Activated CD4-positive, CD25-positive, alpha-beta regulatory T cell treated with anti-CD3 and anti-CD28 coated beads, Interleukin-2, amount 50 U/mL, for 24 hours (primary cell): ENCODE measurements at regions not wholly inside any gene's neighbourhood (a gene's known extent, or its start where the extent isn't known, plus 50 kb on each side); places are given as distances from the start of the nearest gene placed in this dataset.

ENCODE experiments used
- ATAC-seq, 2 donors: fragments of 150-1000 bp; cut with Tn5 transposase; one replicate each; pipeline ENCODE4 v1.10.0; 2021; ENCODE audit warnings: mild to moderate bottlenecking in 1 of 2, moderate library complexity in 1 of 2

DNA sequence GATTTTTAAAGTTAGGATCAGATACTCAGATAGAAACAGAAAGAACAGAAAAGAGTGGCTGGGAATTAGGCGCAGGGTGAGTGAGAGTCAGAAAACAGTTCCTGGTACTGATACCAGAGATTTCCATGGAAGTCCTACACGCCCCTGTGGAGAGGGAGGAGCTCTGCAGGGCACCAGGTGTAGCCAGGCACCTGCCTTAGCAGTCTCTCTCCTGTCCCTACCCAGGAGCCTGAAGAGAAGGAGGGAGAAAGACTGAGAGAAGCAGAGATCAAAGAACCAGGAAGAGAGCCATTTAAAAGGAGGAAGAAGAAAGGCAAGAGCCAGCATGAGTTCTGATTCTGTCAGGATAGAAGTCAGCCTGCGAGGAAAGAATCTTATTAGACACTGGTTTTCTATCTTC is 65.0 kb downstream of the CBLN1 start:
- ATAC-seq, result no peak

DNA sequence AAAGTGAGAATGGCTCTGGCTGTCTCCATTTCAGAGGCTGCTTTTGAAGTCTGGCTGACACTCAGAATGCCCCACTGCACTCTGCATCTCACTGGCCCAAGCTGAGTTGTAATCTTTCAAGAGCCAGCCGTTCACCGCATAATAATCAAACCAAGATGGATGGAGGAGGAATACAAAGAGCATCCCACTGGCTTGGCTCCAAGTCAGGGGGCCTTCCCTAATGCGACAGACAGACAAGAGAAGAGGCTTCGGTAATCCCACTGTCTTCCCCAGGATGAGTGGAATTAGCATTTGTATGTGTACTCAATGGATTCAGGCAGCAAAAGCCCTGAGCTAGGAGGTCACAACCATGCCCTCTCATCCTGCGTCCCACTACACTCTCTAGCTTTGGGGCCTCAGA is 68.0 kb downstream of the CBLN1 start:
- no peak for ATAC-seq

DNA sequence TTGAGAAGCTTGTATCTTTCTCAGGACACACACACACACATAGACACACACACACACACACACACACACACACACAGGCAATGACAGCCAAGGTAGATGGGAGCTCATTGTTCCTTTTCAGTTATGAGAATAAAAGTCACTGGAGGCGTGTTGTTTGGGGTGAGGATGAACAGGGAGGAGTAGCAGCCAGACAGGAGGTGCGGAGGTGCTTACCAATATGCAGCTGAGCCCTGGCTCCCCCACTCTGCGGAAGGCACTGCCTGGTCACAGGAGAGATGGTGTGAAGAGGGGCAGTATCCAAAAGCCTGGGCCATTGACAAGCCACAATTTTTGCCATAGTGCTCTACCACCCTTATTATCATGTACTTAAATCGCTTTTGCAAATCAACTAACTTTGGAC is 77.4 kb downstream of the CBLN1 start:
- ATAC-seq, result no peak

- ATAC-seq, result no peak
Observed at GRCh38 chr16:49203361-49203760, 78.3 kb downstream of the CBLN1 start.

DNA sequence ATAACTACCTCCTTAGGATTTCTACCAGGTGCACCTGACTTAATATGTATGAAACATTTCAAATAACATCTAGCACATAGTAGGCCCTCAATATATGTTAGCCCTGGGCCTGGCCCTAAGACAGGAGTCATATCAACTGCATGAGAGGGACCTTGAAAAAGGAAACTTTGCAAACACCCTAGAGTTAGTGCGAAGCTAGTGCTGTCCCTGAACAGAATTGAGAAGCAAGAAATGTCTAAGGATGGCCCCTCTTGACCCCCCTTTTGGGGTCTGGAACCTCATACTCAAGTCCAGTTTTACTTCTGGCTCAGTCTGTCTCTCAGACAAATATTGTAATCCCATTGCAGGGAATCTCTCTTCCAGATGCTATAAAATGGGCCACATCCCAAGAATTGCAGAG is 80.5 kb downstream of the CBLN1 start:
- no peak for ATAC-seq

- no peak for ATAC-seq
Observed at GRCh38 chr16:49200223-49200820, 81.3 kb downstream of the CBLN1 start.

GRCh38 chr16:49195237-49195548 is 86.4 kb downstream of the CBLN1 start:
- ATAC-seq, result no peak

DNA sequence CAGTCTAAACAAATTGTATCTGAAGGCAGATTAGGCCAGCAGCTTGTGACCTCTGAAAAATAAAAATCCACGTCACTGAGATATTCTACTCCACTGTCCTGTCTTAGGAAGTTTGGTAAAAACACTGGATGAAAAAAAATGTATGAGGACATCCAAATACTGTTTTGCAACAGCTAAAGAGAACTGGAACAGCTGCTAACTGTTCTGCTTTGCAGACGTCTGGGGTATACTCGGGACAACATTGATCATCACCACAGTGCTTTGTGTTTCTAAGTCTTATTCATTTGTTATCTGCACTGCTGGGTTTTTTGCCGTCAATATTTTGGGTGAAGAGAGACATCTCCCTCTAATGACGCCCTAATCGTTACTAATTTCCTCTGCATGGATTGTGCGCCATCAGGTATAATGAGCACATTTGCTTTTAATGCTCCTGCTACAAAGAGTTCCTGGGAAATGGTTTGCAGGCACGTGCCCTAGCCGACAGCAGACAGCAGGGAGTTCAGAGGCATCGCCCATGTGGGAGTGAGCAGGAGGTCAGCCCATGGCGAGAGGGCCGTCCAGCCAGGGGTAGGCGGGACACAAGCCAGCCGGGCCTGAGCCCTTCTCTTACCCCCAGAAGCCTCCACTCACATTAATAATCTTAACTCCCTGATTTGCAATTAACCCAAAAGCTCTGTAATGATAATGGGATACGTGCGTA is 87.0 kb downstream of the CBLN1 start:
- no peak for ATAC-seq

- ATAC-seq, result no peak
Observed at GRCh38 chr16:49193596-49193995, 88.0 kb downstream of the CBLN1 start.

- ATAC-seq, result no peak
Observed at GRCh38 chr16:49189286-49189685, 92.4 kb downstream of the CBLN1 start.

- no peak for ATAC-seq
Observed at GRCh38 chr16:49183911-49184310, 97.7 kb downstream of the CBLN1 start.

- no peak for ATAC-seq
Observed at GRCh38 chr16:49181791-49182518, 99.7 kb downstream of the CBLN1 start.

- ATAC-seq, result no peak
Observed at GRCh38 chr16:49179714-49180330, 101.8 kb downstream of the CBLN1 start.

DNA sequence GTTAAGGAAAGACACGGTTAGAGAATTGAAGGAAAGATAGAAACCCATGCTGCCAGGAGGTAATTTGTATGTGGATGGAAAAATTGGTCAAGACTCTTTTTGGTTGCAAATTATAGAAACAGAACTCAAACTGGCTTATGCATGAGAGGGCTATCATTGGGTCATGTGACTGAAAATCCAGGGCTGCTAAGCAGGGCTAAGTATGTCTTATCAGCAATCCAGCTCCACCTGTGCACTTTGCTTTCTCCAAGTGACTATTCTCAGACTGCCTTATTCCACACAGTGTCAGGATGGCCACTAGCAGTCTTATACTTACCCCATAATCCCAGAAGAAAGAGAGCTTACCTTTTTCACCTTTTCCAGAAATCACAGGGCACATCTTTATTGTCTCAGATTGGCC is 113.5 kb downstream of the CBLN1 start:
- no peak for ATAC-seq

- no peak for ATAC-seq
Observed at GRCh38 chr16:49165025-49165424, 116.6 kb downstream of the CBLN1 start.

GRCh38 chr16:49161191-49161590 is 120.4 kb downstream of the CBLN1 start:
- no peak for ATAC-seq

- ATAC-seq, result no peak
Observed at GRCh38 chr16:49158029-49158642, 123.5 kb downstream of the CBLN1 start.

GRCh38 chr16:49150341-49150740 is 131.3 kb downstream of the CBLN1 start:
- no peak for ATAC-seq

DNA sequence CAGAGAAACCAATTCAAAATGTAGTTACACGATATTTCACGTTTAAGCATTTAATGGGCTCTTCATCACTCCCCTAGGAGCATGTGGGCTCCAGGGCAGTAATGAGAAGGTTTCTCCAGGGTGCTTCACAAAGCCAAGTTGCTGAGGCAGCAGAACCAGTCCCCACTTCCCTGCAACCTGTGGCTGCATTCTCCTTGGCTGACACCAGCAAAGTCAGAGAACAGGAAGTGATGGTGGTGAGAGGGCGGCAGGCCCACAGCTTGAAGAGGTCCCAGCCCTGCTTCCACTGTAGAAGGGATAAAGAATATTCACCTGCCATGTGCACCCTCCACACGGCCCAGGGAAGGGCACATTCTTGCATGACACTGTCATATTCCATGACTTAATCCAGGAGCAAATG is 133.2 kb downstream of the CBLN1 start:
- ATAC-seq, result no peak

GRCh38 chr16:49140618-49141017 is 141.0 kb downstream of the CBLN1 start:
- ATAC-seq, result no peak

DNA sequence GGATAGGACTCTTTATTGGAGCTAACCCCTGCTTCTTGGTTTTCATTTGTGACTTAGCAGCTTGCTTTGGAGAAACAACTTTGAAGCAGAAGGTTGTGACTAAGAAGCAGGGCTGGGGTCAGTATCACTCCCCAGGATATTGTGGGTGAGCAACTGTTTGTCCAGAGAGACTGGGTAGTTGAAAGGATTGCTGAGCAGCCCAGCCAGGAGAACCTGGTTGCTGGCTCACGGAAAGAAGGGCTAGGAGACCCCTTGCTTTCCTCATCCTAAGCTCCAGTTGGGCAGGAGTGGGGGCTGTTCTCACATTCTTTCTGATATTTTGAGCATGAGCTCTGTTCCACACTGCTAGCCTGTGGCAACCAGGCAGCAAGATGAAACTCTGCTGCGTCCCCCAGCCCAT is 151.2 kb downstream of the CBLN1 start:
- no peak for ATAC-seq

DNA sequence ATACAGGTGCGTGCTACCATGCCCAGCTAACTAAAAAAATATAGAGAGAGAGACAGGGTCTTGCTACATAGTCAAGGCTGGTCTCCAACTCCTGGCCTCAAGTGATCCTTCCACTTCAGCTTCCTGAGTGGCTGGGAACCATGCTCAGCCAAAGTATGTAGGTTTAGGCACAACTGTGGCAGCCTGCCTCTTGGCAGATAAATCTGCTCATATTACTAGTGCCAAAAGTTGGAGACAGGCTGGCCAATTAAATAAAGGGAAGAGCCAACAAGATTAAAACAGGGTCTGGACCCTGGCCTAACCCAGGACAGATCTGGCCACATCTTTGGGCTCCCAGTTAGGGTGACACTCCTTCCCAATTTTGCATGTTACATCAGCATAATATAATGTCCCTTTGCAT is 151.7 kb downstream of the CBLN1 start:
- no peak for ATAC-seq

- no peak for ATAC-seq
Observed at GRCh38 chr16:49128740-49129139, 152.9 kb downstream of the CBLN1 start.

GRCh38 chr16:49127103-49127502 is 154.5 kb downstream of the CBLN1 start:
- ATAC-seq, result no peak
